ENCODE measurements at regions not wholly inside any gene's neighbourhood (a gene's known extent, or its start where the extent isn't known, plus 50 kb on each side); places are given as distances from the start of the nearest gene placed in this dataset.

DNA sequence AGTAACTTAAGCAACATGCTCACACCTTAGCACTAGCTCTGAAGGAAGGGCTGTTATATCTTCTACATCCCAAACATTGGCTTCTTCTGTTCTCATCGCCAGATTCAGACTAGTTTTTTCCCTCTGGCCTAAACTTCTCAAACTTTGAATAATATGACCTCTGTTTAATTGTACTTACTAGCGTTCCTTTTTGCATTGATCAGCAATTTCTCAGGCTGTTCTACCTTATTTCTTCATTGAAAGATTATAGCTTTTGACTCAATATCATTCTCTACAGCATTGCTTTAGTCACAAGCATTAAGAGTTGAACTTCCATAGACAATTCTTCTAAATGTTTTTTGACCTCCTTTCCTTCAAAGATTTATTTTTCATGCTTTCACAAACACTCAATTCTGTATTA lies 659.2 kb downstream of the PCDH7 start:
- Histone ChIP-seq H3K27me3 (ENCODE audit: control insufficient read depth, insufficient read depth, low read length) (no peaks in the 10 kb centered on the region), H3K36me3 (ENCODE audit: control insufficient read depth in 2 of 3, insufficient read depth in 3 of 3, low read length in 3 of 3) (no peaks in the 10 kb centered on the region), H3K4me3 (ENCODE audit: low read length in 3 of 3) (no peak overlapping the region), H3K9me3 (ENCODE audit: control insufficient read depth in 2 of 3, insufficient read depth in 1 of 3, low read length in 3 of 3) (no peaks in the 10 kb centered on the region), H3K4me1 (ENCODE audit: control insufficient read depth in 2 of 3, insufficient read depth in 2 of 3, low read depth in 1 of 3, low read length in 3 of 3) (no peaks in the 10 kb centered on the region), H3K9ac (ENCODE audit: low read length in 3 of 3) (no peak overlapping the region), H3K27ac (ENCODE audit: low read depth in 2 of 2, low read length in 2 of 2) (no peak overlapping the region)
- FAIRE-seq (no peak), DNase-seq (no peak)
- TF ChIP-seq, protein P1, sequence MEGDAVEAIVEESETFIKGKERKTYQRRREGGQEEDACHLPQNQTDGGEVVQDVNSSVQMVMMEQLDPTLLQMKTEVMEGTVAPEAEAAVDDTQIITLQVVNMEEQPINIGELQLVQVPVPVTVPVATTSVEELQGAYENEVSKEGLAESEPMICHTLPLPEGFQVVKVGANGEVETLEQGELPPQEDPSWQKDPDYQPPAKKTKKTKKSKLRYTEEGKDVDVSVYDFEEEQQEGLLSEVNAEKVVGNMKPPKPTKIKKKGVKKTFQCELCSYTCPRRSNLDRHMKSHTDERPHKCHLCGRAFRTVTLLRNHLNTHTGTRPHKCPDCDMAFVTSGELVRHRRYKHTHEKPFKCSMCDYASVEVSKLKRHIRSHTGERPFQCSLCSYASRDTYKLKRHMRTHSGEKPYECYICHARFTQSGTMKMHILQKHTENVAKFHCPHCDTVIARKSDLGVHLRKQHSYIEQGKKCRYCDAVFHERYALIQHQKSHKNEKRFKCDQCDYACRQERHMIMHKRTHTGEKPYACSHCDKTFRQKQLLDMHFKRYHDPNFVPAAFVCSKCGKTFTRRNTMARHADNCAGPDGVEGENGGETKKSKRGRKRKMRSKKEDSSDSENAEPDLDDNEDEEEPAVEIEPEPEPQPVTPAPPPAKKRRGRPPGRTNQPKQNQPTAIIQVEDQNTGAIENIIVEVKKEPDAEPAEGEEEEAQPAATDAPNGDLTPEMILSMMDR (IDR thresholded peaks at IDR 0.05; ENCODE audit: borderline replicate concordance, extremely low read depth, insufficient read depth) = no peak
- intact Hi-C loops (cut with DNase I) = no loop called here

DNA sequence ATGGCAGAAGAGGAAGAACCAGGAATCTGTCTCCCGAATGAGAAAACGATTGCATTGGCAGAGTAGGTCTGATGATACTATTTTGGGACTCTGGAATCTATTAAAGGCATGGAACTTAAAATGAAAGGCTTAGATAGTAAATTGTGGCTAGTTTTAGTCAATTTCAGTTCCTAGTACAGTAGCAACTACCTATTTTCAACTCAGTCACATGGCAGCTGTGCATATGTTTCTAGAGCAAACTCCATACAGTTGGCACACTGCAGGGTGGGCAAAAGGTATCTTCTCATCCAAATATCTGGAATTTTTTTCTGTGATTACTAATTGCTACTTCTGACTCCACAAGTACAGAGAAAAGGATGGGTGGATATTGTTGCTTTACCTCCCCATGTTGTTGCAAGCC lies 663.6 kb downstream of the PCDH7 start:
- H3K27me3 ChIP-seq (ENCODE audit: control insufficient read depth, insufficient read depth, low read length) = no peaks in the 10 kb centered on the region
- no peak overlapping the region for H3K27ac ChIP-seq (ENCODE audit: low read depth in 2 of 2, low read length in 2 of 2)
- no peaks in the 10 kb centered on the region for H3K4me1 ChIP-seq (ENCODE audit: control insufficient read depth in 2 of 3, insufficient read depth in 2 of 3, low read depth in 1 of 3, low read length in 3 of 3)
- H3K9ac ChIP-seq (ENCODE audit: low read length in 3 of 3) = no peak overlapping the region
- H3K36me3 ChIP-seq (ENCODE audit: control insufficient read depth in 2 of 3, insufficient read depth in 3 of 3, low read length in 3 of 3) = no peaks in the 10 kb centered on the region
- TF ChIP-seq, protein P1 (IDR thresholded peaks at IDR 0.05; ENCODE audit: borderline replicate concordance, extremely low read depth, insufficient read depth) = no peak
- no peak overlapping the region for H3K4me3 ChIP-seq (ENCODE audit: low read length in 3 of 3)
- FAIRE-seq (no peak), DNase-seq (no peak)
- H3K9me3 ChIP-seq (ENCODE audit: control insufficient read depth in 2 of 3, insufficient read depth in 1 of 3, low read length in 3 of 3) = no peaks in the 10 kb centered on the region
- intact Hi-C loops (cut with DNase I) = no loop called here

DNA sequence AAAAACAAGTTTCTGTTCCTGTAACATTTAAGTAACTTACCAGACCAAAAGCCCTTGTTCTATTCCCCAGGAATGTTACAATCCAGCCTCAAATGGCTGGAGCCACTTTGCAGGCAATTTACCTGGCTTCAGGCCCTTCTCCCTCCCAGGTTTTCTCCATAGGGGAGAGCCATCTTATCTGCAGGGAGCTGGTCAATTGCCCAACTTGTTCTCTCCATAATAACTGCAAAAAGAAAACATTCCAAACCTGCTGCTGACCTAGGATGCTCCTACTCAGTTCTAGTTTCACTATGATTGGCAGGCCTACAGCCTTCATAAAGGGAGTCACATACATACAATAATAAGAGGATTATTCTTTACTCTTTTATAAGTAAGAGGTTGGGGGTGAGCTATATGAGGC lies 670.7 kb downstream of the PCDH7 start:
- H3K4me3 ChIP-seq (ENCODE audit: low read length in 3 of 3) = no peak overlapping the region
- H3K9ac ChIP-seq (ENCODE audit: low read length in 3 of 3) = no peak overlapping the region
- intact Hi-C loops (cut with DNase I) = no loop called here
- TF ChIP-seq, protein P1 (IDR thresholded peaks at IDR 0.05; ENCODE audit: borderline replicate concordance, extremely low read depth, insufficient read depth) = no peak
- H3K4me1 ChIP-seq (ENCODE audit: control insufficient read depth in 2 of 3, insufficient read depth in 2 of 3, low read depth in 1 of 3, low read length in 3 of 3) = no peaks in the 10 kb centered on the region
- no peaks in the 10 kb centered on the region for H3K36me3 ChIP-seq (ENCODE audit: control insufficient read depth in 2 of 3, insufficient read depth in 3 of 3, low read length in 3 of 3)
- no peak for DNase-seq
- no peaks in the 10 kb centered on the region for H3K27me3 ChIP-seq (ENCODE audit: control insufficient read depth, insufficient read depth, low read length)
- no peak for FAIRE-seq
- H3K9me3 ChIP-seq (ENCODE audit: control insufficient read depth in 2 of 3, insufficient read depth in 1 of 3, low read length in 3 of 3) = no peaks in the 10 kb centered on the region
- H3K27ac ChIP-seq (ENCODE audit: low read depth in 2 of 2, low read length in 2 of 2) = no peak overlapping the region

DNA sequence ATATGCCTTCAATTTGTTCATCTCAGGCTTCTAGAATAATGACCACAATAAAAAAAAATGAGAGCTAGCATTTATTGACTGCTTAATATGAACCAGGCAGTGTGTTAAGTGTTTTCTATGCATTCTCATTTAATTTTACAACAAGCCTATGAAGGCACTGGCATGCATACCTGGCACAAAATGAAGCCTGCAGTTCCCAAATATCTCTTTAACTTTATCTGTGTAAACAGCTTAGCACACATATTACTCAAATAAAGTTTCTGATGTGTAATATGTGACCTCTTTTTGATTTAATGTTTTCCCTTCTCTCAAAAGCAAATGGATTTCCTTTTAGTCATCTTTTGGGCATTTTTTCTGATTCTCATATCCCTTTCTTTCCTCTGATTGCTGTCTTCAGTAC lies 671.8 kb downstream of the PCDH7 start:
- TF ChIP-seq, protein P1 (IDR thresholded peaks at IDR 0.05; ENCODE audit: borderline replicate concordance, extremely low read depth, insufficient read depth) = no peak
- no peak overlapping the region for H3K27ac ChIP-seq (ENCODE audit: low read depth in 2 of 2, low read length in 2 of 2)
- no peak overlapping the region for H3K9ac ChIP-seq (ENCODE audit: low read length in 3 of 3)
- H3K36me3 ChIP-seq (ENCODE audit: control insufficient read depth in 2 of 3, insufficient read depth in 3 of 3, low read length in 3 of 3) = no peaks in the 10 kb centered on the region
- H3K4me1 ChIP-seq (ENCODE audit: control insufficient read depth in 2 of 3, insufficient read depth in 2 of 3, low read depth in 1 of 3, low read length in 3 of 3) = no peaks in the 10 kb centered on the region
- no peaks in the 10 kb centered on the region for H3K9me3 ChIP-seq (ENCODE audit: control insufficient read depth in 2 of 3, insufficient read depth in 1 of 3, low read length in 3 of 3)
- intact Hi-C loops (cut with DNase I) = no loop called here
- H3K4me3 ChIP-seq (ENCODE audit: low read length in 3 of 3) = no peak overlapping the region
- H3K27me3 ChIP-seq (ENCODE audit: control insufficient read depth, insufficient read depth, low read length) = no peaks in the 10 kb centered on the region
- no peak for FAIRE-seq
- DNase-seq = no peak

All from kidney (tissue), 13 donors.